ENCODE measurements at regions not wholly inside any gene's neighbourhood (a gene's known extent, or its start where the extent isn't known, plus 50 kb on each side); places are given as distances from the start of the nearest gene placed in this dataset.

DNA sequence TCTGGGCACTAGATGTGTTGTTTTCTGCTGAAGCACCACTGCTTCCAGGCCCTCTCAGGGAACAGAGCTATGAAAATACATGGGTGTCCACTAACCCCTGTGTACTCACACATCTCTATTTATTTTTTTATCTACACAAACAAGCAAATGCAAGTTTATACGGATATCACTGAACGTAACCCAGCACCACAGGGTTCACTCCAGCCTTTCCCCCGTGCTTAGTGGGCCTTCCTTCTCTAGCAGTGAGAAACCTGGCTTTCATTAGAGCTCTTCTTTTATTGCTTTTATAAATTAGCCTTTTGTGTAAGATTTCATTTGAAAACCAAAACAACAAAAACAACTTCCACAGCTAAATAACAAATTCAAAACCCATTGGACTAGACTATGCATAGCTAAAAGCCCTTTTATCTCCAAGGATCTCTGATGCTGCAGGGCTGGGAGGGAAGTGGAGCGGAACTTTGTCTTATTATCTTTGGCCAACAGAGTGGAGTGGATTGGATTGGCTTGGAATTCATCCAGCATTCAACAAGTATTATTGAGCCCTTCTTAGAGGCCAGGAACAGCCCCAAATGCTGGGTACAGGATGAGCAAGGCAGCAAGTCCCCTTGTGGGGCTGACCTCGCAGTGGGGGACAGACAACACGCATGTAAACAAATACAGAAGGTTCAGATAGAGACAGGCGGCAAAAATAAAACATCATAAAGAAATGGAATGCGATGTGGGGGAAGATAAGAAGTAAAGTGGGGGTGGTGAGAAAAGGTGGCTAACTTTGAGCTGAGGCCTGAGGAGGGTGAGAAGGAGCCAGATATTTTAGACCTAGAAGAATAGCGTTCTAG is 371.8 kb upstream of the POU3F1 start (continued):
- TF ChIP-seq GATA2 (CRISPR knock-in tag; IDR thresholded peaks at IDR 0.05): peak; percentile 93
- peak; percentile 68 for TF ChIP-seq KLF16 (IDR thresholded peaks at IDR 0.05)
- no peak for TF ChIP-seq HDGF (IDR thresholded peaks at IDR 0.05)
- TF ChIP-seq L3MBTL2 (IDR thresholded peaks at IDR 0.05): no peak
- TF ChIP-seq HMGN3 (IDR thresholded peaks at IDR 0.05; ENCODE audit: borderline replicate concordance, extremely low read depth, insufficient read length, low read depth, low read length): no peak
- TF ChIP-seq, protein P1, sequence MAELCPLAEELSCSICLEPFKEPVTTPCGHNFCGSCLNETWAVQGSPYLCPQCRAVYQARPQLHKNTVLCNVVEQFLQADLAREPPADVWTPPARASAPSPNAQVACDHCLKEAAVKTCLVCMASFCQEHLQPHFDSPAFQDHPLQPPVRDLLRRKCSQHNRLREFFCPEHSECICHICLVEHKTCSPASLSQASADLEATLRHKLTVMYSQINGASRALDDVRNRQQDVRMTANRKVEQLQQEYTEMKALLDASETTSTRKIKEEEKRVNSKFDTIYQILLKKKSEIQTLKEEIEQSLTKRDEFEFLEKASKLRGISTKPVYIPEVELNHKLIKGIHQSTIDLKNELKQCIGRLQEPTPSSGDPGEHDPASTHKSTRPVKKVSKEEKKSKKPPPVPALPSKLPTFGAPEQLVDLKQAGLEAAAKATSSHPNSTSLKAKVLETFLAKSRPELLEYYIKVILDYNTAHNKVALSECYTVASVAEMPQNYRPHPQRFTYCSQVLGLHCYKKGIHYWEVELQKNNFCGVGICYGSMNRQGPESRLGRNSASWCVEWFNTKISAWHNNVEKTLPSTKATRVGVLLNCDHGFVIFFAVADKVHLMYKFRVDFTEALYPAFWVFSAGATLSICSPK (IDR thresholded peaks at IDR 0.05; ENCODE audit: borderline replicate concordance): no peak
- no peak for TF ChIP-seq MTA1 (IDR thresholded peaks at IDR 0.05; ENCODE audit: borderline replicate concordance)
- peak; percentile 64 to 69; a peak in 3 of 4 replicates for TF ChIP-seq KDM1A (IDR thresholded peaks at IDR 0.05)
- no peak for TF ChIP-seq HNRNPLL (IDR thresholded peaks at IDR 0.05; ENCODE audit: low read depth, low read length, poor library complexity, severe bottlenecking)
- no peak for TF ChIP-seq ZFX (CRISPR knock-in tag; IDR thresholded peaks at IDR 0.05)
- peak; percentile 47; the same call in 1 of the 2 replicates for TF ChIP-seq STAT5A (IDR thresholded peaks at IDR 0.05; ENCODE audit: borderline replicate concordance, low read length)
- TF ChIP-seq ZFP36 (IDR thresholded peaks at IDR 0.05; ENCODE audit: low read depth, low read length, partially characterized antibody): no peak
- peak in 1 of 2 experiments; percentile 97; a peak in 2 of 4 replicates for TF ChIP-seq RCOR1 (IDR thresholded peaks at IDR 0.05; ENCODE audit: borderline replicate concordance in 1 of 2, low read depth in 2 of 2, low read length in 2 of 2)
- TF ChIP-seq, protein P2, sequence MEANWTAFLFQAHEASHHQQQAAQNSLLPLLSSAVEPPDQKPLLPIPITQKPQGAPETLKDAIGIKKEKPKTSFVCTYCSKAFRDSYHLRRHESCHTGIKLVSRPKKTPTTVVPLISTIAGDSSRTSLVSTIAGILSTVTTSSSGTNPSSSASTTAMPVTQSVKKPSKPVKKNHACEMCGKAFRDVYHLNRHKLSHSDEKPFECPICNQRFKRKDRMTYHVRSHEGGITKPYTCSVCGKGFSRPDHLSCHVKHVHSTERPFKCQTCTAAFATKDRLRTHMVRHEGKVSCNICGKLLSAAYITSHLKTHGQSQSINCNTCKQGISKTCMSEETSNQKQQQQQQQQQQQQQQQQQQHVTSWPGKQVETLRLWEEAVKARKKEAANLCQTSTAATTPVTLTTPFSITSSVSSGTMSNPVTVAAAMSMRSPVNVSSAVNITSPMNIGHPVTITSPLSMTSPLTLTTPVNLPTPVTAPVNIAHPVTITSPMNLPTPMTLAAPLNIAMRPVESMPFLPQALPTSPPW (CRISPR knock-in tag; IDR thresholded peaks at IDR 0.05): peak; percentile 52
- peak; percentile 64 for TF ChIP-seq CREM (IDR thresholded peaks at IDR 0.05; ENCODE audit: low read depth)
- peak; percentile 94 for TF ChIP-seq NFIC (IDR thresholded peaks at IDR 0.05)
- TF ChIP-seq SRF (CRISPR knock-in tag; IDR thresholded peaks at IDR 0.05): no peak
- TF ChIP-seq SMARCE1 (IDR thresholded peaks at IDR 0.05): peak; percentile 70
- TF ChIP-seq, protein P3, sequence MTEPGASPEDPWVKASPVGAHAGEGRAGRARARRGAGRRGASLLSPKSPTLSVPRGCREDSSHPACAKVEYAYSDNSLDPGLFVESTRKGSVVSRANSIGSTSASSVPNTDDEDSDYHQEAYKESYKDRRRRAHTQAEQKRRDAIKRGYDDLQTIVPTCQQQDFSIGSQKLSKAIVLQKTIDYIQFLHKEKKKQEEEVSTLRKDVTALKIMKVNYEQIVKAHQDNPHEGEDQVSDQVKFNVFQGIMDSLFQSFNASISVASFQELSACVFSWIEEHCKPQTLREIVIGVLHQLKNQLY (CRISPR knock-in tag; conservative IDR thresholded peaks at IDR 0.05): no peak
- TF ChIP-seq, protein P4, sequence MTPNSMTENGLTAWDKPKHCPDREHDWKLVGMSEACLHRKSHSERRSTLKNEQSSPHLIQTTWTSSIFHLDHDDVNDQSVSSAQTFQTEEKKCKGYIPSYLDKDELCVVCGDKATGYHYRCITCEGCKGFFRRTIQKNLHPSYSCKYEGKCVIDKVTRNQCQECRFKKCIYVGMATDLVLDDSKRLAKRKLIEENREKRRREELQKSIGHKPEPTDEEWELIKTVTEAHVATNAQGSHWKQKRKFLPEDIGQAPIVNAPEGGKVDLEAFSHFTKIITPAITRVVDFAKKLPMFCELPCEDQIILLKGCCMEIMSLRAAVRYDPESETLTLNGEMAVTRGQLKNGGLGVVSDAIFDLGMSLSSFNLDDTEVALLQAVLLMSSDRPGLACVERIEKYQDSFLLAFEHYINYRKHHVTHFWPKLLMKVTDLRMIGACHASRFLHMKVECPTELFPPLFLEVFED (CRISPR knock-in tag; conservative IDR thresholded peaks at IDR 0.05): 0 out of 2 replicates have a peak, but pooled peaks have one; percentile 46
- TF ChIP-seq MTA2 (IDR thresholded peaks at IDR 0.05; ENCODE audit: low read depth): peak; percentile 50
- TF ChIP-seq LEF1 (IDR thresholded peaks at IDR 0.05): peak; percentile 57
- peak; percentile 52; the same call in 1 of the 2 replicates for TF ChIP-seq JUND (IDR thresholded peaks at IDR 0.05; ENCODE audit: borderline replicate concordance, low read depth, low read length)
- no peak; the same call in 2 of the 3 replicates for TF ChIP-seq JUND (tag; IDR thresholded peaks at IDR 0.05; ENCODE audit: borderline replicate concordance, low read depth, low read length)

All from K562 (cell line).